Nephron (organoid): ENCODE measurements at regions not wholly inside any gene's neighbourhood (a gene's known extent, or its start where the extent isn't known, plus 50 kb on each side); places are given as distances from the start of the nearest gene placed in this dataset.

Experiments
- H3K27ac Mint-ChIP-seq, 3 experiments: 2 replicates each; pipeline ENCODE4 v1.8.0; 2020; ENCODE audit warnings: mixed read lengths in 3 of 3, mild to moderate bottlenecking in 2 of 3, moderate library complexity in 1 of 3
- H3K27me3 Mint-ChIP-seq: 2 replicates; pipeline ENCODE4 v1.8.0; 2021; ENCODE audit warnings: low read depth, mild to moderate bottlenecking, moderate library complexity, mixed read lengths
- H3K36me3 Mint-ChIP-seq: 2 replicates; pipeline ENCODE4 v1.8.0; 2020; ENCODE audit warnings: low read depth, mixed read lengths
- H3K4me1 Mint-ChIP-seq: 2 replicates; pipeline ENCODE4 v1.8.0; 2020; ENCODE audit warnings: mixed read lengths
- H3K4me3 Mint-ChIP-seq, 3 experiments: 2 replicates each; pipeline ENCODE4 v1.8.0; 2020; ENCODE audit warnings: mild to moderate bottlenecking in 3 of 3, mixed read lengths in 3 of 3, moderate library complexity in 2 of 3
- H3K9me3 Mint-ChIP-seq: 2 replicates; pipeline ENCODE4 v1.8.0; 2020; ENCODE audit warnings: mixed read lengths
- TF ChIP-seq, protein P1 (sequence below), 3 experiments: fragments of 200-600 bp; sonication (generic); IDR thresholded peaks; one replicate each; pipeline ENCODE4 v1.5.0; 2021; ENCODE audit warnings: antibody characterized with exemption in 3 of 3; ENCODE audit not compliant: unreplicated experiment in 3 of 3

DNA sequence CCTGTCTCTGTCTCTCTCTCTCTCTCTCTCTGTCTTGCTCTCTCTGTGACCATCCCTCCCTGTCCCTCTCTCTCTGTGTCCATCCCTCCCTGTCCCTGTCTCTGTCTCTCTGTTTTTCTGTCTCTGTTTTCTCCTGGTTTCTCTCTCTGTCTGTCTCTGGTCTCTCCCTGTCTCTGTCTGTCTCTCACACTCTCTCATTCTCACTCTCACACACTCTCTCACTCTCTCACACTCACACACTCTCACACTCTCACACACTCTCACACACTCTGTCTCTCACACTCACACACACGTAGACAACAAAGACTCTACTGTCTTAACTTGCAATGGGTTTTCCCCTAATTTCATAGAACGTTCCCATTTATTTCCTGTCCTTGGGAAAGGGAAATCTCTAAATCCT, 299.5 kb downstream of the FOXL1 start:
- Mint-ChIP-seq H3K27ac (peak overlapping the region in 2 of 3 experiments; percentile 33 to 52), H3K4me3 (no peak overlapping the region), H3K36me3 (peaks cover 13% of the 10 kb centered on the region), H3K9me3 (peaks cover 23% of the 10 kb centered on the region), H3K27me3 (peaks cover 83% of the 10 kb centered on the region), H3K4me1 (peaks cover 39% of the 10 kb centered on the region)
- TF ChIP-seq, protein P1, sequence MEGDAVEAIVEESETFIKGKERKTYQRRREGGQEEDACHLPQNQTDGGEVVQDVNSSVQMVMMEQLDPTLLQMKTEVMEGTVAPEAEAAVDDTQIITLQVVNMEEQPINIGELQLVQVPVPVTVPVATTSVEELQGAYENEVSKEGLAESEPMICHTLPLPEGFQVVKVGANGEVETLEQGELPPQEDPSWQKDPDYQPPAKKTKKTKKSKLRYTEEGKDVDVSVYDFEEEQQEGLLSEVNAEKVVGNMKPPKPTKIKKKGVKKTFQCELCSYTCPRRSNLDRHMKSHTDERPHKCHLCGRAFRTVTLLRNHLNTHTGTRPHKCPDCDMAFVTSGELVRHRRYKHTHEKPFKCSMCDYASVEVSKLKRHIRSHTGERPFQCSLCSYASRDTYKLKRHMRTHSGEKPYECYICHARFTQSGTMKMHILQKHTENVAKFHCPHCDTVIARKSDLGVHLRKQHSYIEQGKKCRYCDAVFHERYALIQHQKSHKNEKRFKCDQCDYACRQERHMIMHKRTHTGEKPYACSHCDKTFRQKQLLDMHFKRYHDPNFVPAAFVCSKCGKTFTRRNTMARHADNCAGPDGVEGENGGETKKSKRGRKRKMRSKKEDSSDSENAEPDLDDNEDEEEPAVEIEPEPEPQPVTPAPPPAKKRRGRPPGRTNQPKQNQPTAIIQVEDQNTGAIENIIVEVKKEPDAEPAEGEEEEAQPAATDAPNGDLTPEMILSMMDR (IDR thresholded peaks at IDR 0.05; ENCODE audit: unreplicated experiment in 3 of 3) = no peak

DNA sequence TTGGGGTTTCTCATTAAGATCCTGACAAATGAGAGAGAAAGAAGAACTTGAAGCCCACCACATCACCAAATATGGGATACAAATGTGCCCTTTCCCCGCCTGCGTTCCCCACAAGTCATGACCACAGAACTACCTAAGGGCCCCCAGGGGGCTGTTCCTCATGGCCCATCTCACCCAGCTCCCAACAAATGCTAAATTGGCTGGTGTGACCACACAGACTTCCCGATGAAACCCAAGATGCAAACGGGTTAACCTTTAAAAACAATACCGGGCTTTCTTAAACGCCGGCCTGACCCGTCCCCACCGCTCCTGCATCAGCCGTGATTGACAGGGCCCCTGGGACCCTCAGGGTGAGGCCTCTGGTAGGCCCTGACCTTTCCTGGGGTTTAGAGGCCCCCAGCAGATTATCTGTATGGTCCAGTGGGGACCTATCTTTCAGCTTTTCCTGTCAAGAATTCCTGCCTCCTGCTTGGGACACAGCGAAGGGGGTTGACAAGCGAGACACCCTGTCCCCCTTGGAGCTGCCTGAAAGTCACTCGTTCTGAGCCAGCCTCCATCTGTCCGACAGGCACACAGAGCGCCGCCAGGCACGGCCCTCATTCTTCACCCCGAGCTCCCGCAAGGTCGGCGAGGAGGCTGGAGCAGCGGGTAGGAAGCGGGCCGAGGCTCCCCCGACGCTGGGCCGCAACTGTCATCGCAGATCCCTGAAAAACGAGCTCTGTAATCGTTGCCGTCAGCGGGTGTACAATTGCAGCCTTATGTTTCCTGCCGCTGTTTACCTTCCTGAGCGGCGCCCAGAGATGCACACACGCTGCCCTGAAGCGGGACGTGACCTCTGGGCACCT, 300.1 kb downstream of the FOXL1 start:
- peak overlapping the region in 1 of 3 experiments; percentile 32 for H3K4me3 Mint-ChIP-seq
- peaks cover 20% of the 10 kb centered on the region for H3K9me3 Mint-ChIP-seq
- TF ChIP-seq, protein P1 (IDR thresholded peaks at IDR 0.05; ENCODE audit: unreplicated experiment in 3 of 3) = no peak
- H3K4me1 Mint-ChIP-seq = peaks cover 45% of the 10 kb centered on the region
- H3K27me3 Mint-ChIP-seq = peaks cover 86% of the 10 kb centered on the region
- H3K27ac Mint-ChIP-seq = peak overlapping the region in 2 of 3 experiments; percentile 33 to 52
- peaks cover 12% of the 10 kb centered on the region for H3K36me3 Mint-ChIP-seq

DNA sequence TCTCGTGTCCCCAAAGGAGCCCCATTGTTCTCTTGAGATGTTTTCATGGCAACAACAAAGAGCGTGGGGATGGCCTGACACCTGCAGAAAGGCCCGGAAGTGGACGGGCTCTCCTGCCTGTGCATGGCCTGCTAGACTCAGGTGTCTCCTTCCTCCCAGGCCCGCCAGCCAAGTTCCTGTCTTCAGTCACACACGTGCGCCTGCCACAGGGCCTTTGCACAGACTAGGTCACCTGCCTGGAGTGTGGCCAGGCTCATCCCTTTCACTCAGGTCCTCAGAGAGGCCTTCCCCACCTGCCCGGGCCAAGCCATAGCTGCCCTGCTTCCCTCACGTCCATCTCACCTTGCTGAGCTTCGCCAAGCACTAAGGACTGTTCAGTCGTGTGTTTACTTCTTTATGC, 300.9 kb downstream of the FOXL1 start:
- peaks cover 6% of the 10 kb centered on the region for H3K36me3 Mint-ChIP-seq
- TF ChIP-seq, protein P1 (IDR thresholded peaks at IDR 0.05; ENCODE audit: unreplicated experiment in 3 of 3) = no peak
- peaks cover 53% of the 10 kb centered on the region for H3K4me1 Mint-ChIP-seq

DNA sequence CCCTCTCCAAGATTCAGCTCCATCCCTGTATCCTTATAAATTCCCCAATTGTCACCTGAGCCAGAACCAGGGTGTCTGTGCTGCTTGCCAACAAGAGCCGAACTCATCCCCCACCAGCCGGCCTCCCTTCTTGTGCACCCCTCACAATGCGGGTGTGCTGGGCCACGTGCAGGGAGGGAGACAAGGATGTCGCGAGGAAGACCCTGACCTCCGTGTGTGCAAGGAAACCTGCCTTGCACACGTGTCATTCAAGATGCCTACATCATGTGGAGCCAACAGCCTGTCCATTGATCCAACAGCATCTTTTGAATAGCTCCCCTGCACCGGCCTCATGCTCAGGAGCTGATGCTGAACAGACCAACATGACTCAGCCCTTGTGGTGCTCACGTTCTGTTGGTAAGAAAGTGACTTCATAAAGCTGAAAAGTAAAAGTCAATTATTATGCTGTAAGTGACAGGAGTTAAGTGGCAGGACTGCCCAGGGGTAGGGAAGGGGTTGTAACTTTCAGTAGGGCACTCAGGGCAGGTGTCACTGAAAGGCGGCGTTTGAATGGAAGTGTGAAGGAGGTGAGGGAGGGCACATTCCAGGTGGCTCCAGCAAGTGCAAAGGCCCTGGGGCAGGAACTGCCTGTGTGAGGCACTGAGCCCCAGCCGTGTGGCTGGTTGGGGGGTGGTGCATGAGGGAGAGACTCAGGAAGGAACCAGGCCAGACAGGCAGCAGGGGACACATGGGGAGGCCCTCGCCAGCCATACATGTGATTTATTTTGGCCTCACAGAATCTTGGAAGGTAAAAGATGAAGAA, 302.2 kb downstream of the FOXL1 start:
- peak overlapping the region in 2 of 3 experiments; percentile 20 to 43 for H3K27ac Mint-ChIP-seq
- no peak overlapping the region for H3K4me3 Mint-ChIP-seq
- peaks cover 66% of the 10 kb centered on the region for H3K4me1 Mint-ChIP-seq
- H3K9me3 Mint-ChIP-seq = peaks cover 11% of the 10 kb centered on the region
- H3K36me3 Mint-ChIP-seq = peaks cover 4% of the 10 kb centered on the region
- TF ChIP-seq, protein P1 (IDR thresholded peaks at IDR 0.05; ENCODE audit: unreplicated experiment in 3 of 3) = no peak
- H3K27me3 Mint-ChIP-seq = peaks cover 81% of the 10 kb centered on the region

More for the DNA sequence above, 300.9 kb downstream of the FOXL1 start:
- peaks cover 82% of the 10 kb centered on the region for H3K27me3 Mint-ChIP-seq
- H3K4me3 Mint-ChIP-seq = no peak overlapping the region
- H3K27ac Mint-ChIP-seq = peak overlapping the region in 1 of 3 experiments; percentile 72
- peaks cover 12% of the 10 kb centered on the region for H3K9me3 Mint-ChIP-seq

DNA sequence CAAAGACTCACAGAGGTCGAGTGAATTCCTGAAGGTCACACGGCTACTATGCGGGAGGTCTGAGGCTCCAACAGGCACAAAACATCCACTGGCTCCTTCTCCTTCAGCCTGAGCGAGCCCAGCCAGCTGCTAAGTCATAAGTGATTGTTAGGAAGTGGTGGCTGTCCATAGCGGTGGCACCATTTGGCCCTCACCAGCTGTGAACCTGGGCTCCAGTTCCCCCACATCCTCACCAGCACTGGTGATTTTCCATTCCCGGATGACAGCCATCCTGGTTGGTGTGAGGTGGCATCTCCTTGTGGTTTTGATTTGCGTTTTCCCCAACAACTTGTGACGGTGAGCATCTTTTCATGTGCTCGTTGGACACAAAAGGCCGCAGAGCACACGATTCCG, 302.8 kb downstream of the FOXL1 start:
- peaks cover 75% of the 10 kb centered on the region for H3K27me3 Mint-ChIP-seq
- H3K4me3 Mint-ChIP-seq = peak overlapping the region in 1 of 3 experiments; percentile 33
- TF ChIP-seq, protein P1 (IDR thresholded peaks at IDR 0.05; ENCODE audit: unreplicated experiment in 3 of 3) = no peak
- peaks cover 4% of the 10 kb centered on the region for H3K36me3 Mint-ChIP-seq
- H3K27ac Mint-ChIP-seq = peak overlapping the region; percentile 25 to 70 (median 41)
- peaks cover 5% of the 10 kb centered on the region for H3K9me3 Mint-ChIP-seq
- peaks cover 66% of the 10 kb centered on the region for H3K4me1 Mint-ChIP-seq
